Smooth muscle cell (in vitro differentiated cells): ENCODE measurements at regions not wholly inside any gene's neighbourhood (a gene's known extent, or its start where the extent isn't known, plus 50 kb on each side); places are given as distances from the start of the nearest gene placed in this dataset.
A peak's percentile ranks its signal among the peaks of the same experiment; 100 is the strongest.
"Not testable (repeated sequence)": the region's sequence is repeated elsewhere in the genome, so short reads cannot be mapped to it uniquely, and the experiment has no call there.

Experiments used
- DNase-seq: peaks from one replicate; lab custom pipeline; 2025; ENCODE audit not compliant: unreplicated experiment; lab: John Stamatoyannopoulos, UW
- H2AFZ ChIP-seq: fragments of 200-600 bp; sonication (generic); 2 replicates; pipeline ENCODE4 v1.6.0; 2016; ENCODE audit warnings: antibody characterized with exemption, low read depth, mild to moderate bottlenecking
- H3F3A ChIP-seq: fragments of 200-600 bp; sonication (generic); 2 replicates; pipeline ENCODE4 v1.6.0; 2017; ENCODE audit warnings: antibody characterized with exemption, low read depth
- H3K27ac ChIP-seq: fragments of 200-600 bp; sonication (generic); 2 replicates; pipeline ENCODE4 v1.5.1; 2016; ENCODE audit warnings: low read depth, mild to moderate bottlenecking
- H3K27me3 ChIP-seq: fragments of 200-600 bp; sonication (generic); 2 replicates; pipeline ENCODE4 v1.6.1; 2016; ENCODE audit warnings: low read depth, mild to moderate bottlenecking
- H3K36me3 ChIP-seq: fragments of 200-600 bp; sonication (generic); 2 replicates; pipeline ENCODE4 v1.5.1; 2016; ENCODE audit warnings: low read depth
- H3K4me1 ChIP-seq: fragments of 200-600 bp; sonication (generic); 2 replicates; pipeline ENCODE4 v1.5.1; 2016; ENCODE audit warnings: low read depth
- H3K4me2 ChIP-seq: fragments of 200-600 bp; sonication (generic); 2 replicates; pipeline ENCODE4 v1.6.0; 2016; ENCODE audit warnings: mild to moderate bottlenecking
- H3K4me3 ChIP-seq: fragments of 200-600 bp; sonication (generic); 2 replicates; pipeline ENCODE4 v1.5.1; 2016; ENCODE audit warnings: mild to moderate bottlenecking
- H3K79me2 ChIP-seq: fragments of 200-600 bp; sonication (generic); 2 replicates; pipeline ENCODE4 v1.6.0; 2016; ENCODE audit warnings: low read depth, mild to moderate bottlenecking
- H3K9ac ChIP-seq: fragments of 200-600 bp; sonication (generic); 2 replicates; pipeline ENCODE4 v1.6.0; 2016; ENCODE audit warnings: low read depth
- H3K9me3 ChIP-seq: fragments of 200-600 bp; sonication (generic); replicated peaks from 2 replicates; pipeline ENCODE4 v1.5.1; 2016; ENCODE audit warnings: low read depth
- H4K20me1 ChIP-seq: fragments of 200-600 bp; sonication (generic); 2 replicates; pipeline ENCODE4 v1.6.0; 2016; ENCODE audit warnings: low read depth
- CTCF ChIP-seq: fragments of 200-600 bp; sonication (generic); IDR thresholded peaks from 2 replicates; pipeline ENCODE4 v1.5.1; 2017; ENCODE audit warnings: borderline replicate concordance, mild to moderate bottlenecking, antibody characterized with exemption; ENCODE audit not compliant: insufficient read depth, poor library complexity, severe bottlenecking
- WGBS: methylation state at CpG from one replicate; pipeline ENCODE4 v1.1.7; 2016; ENCODE audit warnings: low lambda C conversion rate; 5-methylcytosine and 5-hydroxymethylcytosine counted together

DNA sequence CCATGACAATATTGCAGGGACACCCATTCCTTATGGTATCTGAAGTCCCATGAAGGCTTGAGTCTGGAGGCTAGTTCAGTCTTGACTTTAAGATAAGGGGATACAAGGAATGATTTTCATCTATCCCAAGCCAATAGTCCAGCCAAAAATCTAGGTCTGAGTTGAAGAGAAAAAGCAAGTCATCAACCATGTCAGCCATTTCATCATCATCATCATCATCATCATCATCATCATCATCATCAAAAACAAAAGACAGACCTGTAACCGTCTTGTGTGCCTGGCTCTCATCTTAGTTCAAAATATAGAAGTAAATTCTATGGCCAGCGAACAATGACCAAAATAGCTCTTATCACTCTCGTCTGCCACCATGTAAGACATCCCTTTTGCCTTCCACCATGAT lies 59.5 kb upstream of the FAM90A26 start:
- H2AFZ ChIP-seq, H3K4me3 ChIP-seq, H3K9me3 ChIP-seq, H3K79me2 ChIP-seq, H4K20me1 ChIP-seq, H3K9ac ChIP-seq, H3K27ac ChIP-seq, H3F3A ChIP-seq, H3K4me2 ChIP-seq, H3K4me1 ChIP-seq, DNase-seq, H3K36me3 ChIP-seq, H3K27me3 ChIP-seq: not testable (repeated sequence)
- WGBS = 77% methylated on average over 3 of the region's 3 CpGs

GRCh38 chr4:9103148-9103524 lies 67.1 kb upstream of the FAM90A26 start:
- not testable (repeated sequence) for H3K4me1 ChIP-seq, DNase-seq, H3K9me3 ChIP-seq, H3K36me3 ChIP-seq, H3K4me3 ChIP-seq, H3K9ac ChIP-seq, H3K27me3 ChIP-seq, H3F3A ChIP-seq, H2AFZ ChIP-seq, H3K4me2 ChIP-seq, H3K79me2 ChIP-seq, H3K27ac ChIP-seq, H4K20me1 ChIP-seq
- TF ChIP-seq CTCF = peak; percentile 31
- WGBS = 34% methylated on average over 6 of the region's 6 CpGs

GRCh38 chr4:9102471-9103147 lies 67.6 kb upstream of the FAM90A26 start:
- not testable (repeated sequence) for H3K36me3 ChIP-seq, H3F3A ChIP-seq, H3K27ac ChIP-seq, H2AFZ ChIP-seq, H3K27me3 ChIP-seq, H3K79me2 ChIP-seq, DNase-seq, H3K4me2 ChIP-seq, H3K9me3 ChIP-seq, H3K4me1 ChIP-seq, H4K20me1 ChIP-seq, H3K9ac ChIP-seq, H3K4me3 ChIP-seq
- 79% methylated on average over 22 of the region's 22 CpGs for WGBS

GRCh38 chr4:9096330-9096729 lies 73.9 kb upstream of the FAM90A26 start:
- H4K20me1 ChIP-seq, H3K36me3 ChIP-seq, H3K79me2 ChIP-seq, H3K9ac ChIP-seq, H3K9me3 ChIP-seq, H3F3A ChIP-seq, DNase-seq, H3K4me2 ChIP-seq, H2AFZ ChIP-seq, H3K4me1 ChIP-seq, H3K27me3 ChIP-seq, H3K27ac ChIP-seq, H3K4me3 ChIP-seq: not testable (repeated sequence)
- WGBS = 75% methylated on average over 5 of the region's 5 CpGs

DNA sequence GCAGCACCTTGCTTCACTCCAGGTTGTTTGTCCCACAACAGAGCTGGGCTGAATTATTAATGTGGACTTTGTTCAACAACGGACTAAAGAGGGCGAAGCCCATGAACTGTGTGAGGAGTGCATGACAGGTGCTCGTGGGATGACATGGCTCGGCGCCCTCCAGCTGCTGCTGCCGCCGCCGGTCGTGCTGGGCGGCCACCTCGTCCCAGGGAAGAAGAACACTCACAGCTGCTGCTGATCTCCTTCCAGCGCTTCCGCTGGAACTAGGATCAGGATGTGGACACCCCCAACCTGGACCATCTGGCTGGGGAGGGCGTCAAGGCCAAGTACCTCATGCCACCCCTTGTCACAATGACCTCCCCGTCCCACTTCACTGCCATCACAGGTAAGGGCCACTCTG lies 91.4 kb upstream of the FAM90A26 start:
- not testable (repeated sequence) for H3F3A ChIP-seq, H3K27ac ChIP-seq, H2AFZ ChIP-seq, DNase-seq, H3K79me2 ChIP-seq, H3K9ac ChIP-seq, H3K4me3 ChIP-seq, H3K4me2 ChIP-seq, H3K27me3 ChIP-seq, H3K36me3 ChIP-seq, H4K20me1 ChIP-seq, H3K9me3 ChIP-seq, H3K4me1 ChIP-seq
- WGBS = 92% methylated on average over 15 of the region's 15 CpGs

DNA sequence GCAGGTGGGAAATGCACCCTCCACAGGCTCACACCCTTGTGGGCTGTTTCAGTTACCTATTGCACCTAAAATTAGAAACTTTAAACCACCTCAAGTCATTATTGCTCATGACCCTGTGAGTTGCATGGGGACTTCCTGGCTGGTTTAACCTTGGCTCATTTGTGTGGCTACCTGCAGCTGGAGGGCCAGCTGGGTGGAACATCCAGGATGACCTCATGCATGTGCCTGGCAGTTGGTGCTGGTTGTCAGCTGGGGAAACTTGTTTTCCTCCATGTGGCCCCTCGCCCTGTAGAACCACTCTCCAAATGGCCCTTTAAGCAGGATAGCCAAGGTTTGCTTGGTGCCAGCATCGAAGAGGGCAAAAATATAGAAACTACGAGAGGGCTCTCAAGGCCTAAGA lies 93.2 kb upstream of the FAM90A26 start:
- WGBS = 74% methylated on average over 3 of the region's 3 CpGs
- not testable (repeated sequence) for H3K4me3 ChIP-seq, H3K9me3 ChIP-seq

DNA sequence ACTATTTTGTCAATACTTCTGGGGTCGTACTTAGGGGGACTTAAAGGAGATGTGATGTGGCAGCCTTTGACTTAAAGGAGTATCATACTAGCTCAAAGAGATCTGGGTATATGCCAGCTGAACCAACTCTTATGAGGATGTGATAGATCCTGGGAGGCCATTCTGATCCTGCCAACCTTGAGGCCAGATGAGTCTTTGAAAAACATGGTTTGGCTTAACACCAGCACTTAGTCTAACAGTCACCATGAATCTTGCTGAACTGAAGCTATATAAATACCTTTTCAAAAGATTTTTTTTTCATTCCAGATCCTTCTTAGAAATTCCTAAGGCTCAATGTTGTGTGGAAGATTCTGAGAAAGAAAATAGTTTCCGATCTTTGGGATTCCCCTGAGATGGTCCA lies 93.7 kb upstream of the FAM90A26 start:
- H4K20me1 ChIP-seq, H2AFZ ChIP-seq, H3F3A ChIP-seq, H3K9me3 ChIP-seq, H3K4me2 ChIP-seq, H3K9ac ChIP-seq, H3K4me3 ChIP-seq, H3K4me1 ChIP-seq, DNase-seq, H3K79me2 ChIP-seq, H3K36me3 ChIP-seq, H3K27me3 ChIP-seq, H3K27ac ChIP-seq: not testable (repeated sequence)
- 93% methylated on average over 2 of the region's 2 CpGs for WGBS

More for the DNA sequence above, 93.2 kb upstream of the FAM90A26 start:
- DNase-seq, H3K4me1 ChIP-seq, H3K36me3 ChIP-seq, H4K20me1 ChIP-seq, H3K27ac ChIP-seq, H2AFZ ChIP-seq, H3K27me3 ChIP-seq, H3K79me2 ChIP-seq, H3K4me2 ChIP-seq, H3F3A ChIP-seq, H3K9ac ChIP-seq: not testable (repeated sequence)

GRCh38 chr4:9073371-9073770 lies 96.8 kb upstream of the FAM90A26 start:
- H3K79me2 ChIP-seq = not testable (repeated sequence)

More at GRCh38 chr4:9073371-9073770, 96.8 kb upstream of the FAM90A26 start:
- H3K27ac ChIP-seq, H3K4me1 ChIP-seq, DNase-seq, H3K36me3 ChIP-seq, H3K4me2 ChIP-seq, H3K9ac ChIP-seq, H2AFZ ChIP-seq, H3K9me3 ChIP-seq, H3F3A ChIP-seq, H4K20me1 ChIP-seq, H3K27me3 ChIP-seq, H3K4me3 ChIP-seq: not testable (repeated sequence)
- WGBS = 56% methylated on average over 6 of the region's 6 CpGs
